HTR-8/SVneo (cell line): ENCODE measurements at regions not wholly inside any gene's neighbourhood (a gene's known extent, or its start where the extent isn't known, plus 50 kb on each side); places are given as distances from the start of the nearest gene placed in this dataset.
"Not testable (repeated sequence)": the region's sequence is repeated elsewhere in the genome, so short reads cannot be mapped to it uniquely, and the experiment has no call there.

ENCODE experiments used
- DNase-seq: peaks from one replicate; pipeline ENCODE4 v3.0.0; 2011; ENCODE audit warnings: low spot score, mixed read lengths; ENCODE audit not compliant: insufficient read length
- FAIRE-seq: peaks from 2 replicates; lab custom pipeline; 2011; peaks lifted over from hg19 to GRCh38; lab: Jason Lieb, UNC

GRCh38 chr6:53446151-53446550 lies 97.4 kb upstream of the ELOVL5 start:
- no peak for FAIRE-seq

GRCh38 chr6:53441761-53442160 lies 93.0 kb upstream of the ELOVL5 start:
- no peak for FAIRE-seq
- no peak for DNase-seq

More at GRCh38 chr6:53446151-53446550, 97.4 kb upstream of the ELOVL5 start:
- no peak for DNase-seq

GRCh38 chr6:53441035-53441493 lies 92.3 kb upstream of the ELOVL5 start:
- no peak for FAIRE-seq
- no peak for DNase-seq

GRCh38 chr6:53440336-53440945 lies 91.7 kb upstream of the ELOVL5 start:
- FAIRE-seq, result no peak

GRCh38 chr6:53439556-53439955 lies 90.8 kb upstream of the ELOVL5 start:
- FAIRE-seq (no peak), DNase-seq (no peak)

More at GRCh38 chr6:53440336-53440945, 91.7 kb upstream of the ELOVL5 start:
- no peak for DNase-seq

- DNase-seq (peak; percentile 78), FAIRE-seq (peak; percentile 23)
These were observed 88.9 kb upstream of the ELOVL5 start for GRCh38 chr6:53437557-53438202.

GRCh38 chr6:53436526-53437303 lies 88.0 kb upstream of the ELOVL5 start:
- no peak for DNase-seq
- no peak for FAIRE-seq

- no peak for FAIRE-seq
These were observed 85.2 kb upstream of the ELOVL5 start for GRCh38 chr6:53433951-53434285.

GRCh38 chr6:53433261-53433950 lies 84.7 kb upstream of the ELOVL5 start:
- DNase-seq, result no peak
- no peak for FAIRE-seq

More at GRCh38 chr6:53433951-53434285, 85.2 kb upstream of the ELOVL5 start:
- no peak for DNase-seq

GRCh38 chr6:53432318-53433161 lies 83.8 kb upstream of the ELOVL5 start:
- FAIRE-seq, result peak; percentile 62
- peak; percentile 60 for DNase-seq

GRCh38 chr6:53431704-53432103 lies 83.0 kb upstream of the ELOVL5 start:
- DNase-seq, result no peak
- no peak for FAIRE-seq

GRCh38 chr6:53429401-53429800 lies 80.7 kb upstream of the ELOVL5 start:
- FAIRE-seq, result no peak
- DNase-seq, result no peak

- FAIRE-seq, result no peak
- DNase-seq, result no peak
These were observed 80.1 kb upstream of the ELOVL5 start for GRCh38 chr6:53428886-53429285.

GRCh38 chr6:53426667-53427270 lies 78.0 kb upstream of the ELOVL5 start:
- DNase-seq (no peak), FAIRE-seq (no peak)

GRCh38 chr6:53426117-53426516 lies 77.4 kb upstream of the ELOVL5 start:
- DNase-seq (no peak), FAIRE-seq (no peak)

GRCh38 chr6:53424976-53425718 lies 76.4 kb upstream of the ELOVL5 start:
- FAIRE-seq, result no peak

GRCh38 chr6:53424300-53424699 lies 75.5 kb upstream of the ELOVL5 start:
- DNase-seq, result no peak
- FAIRE-seq, result no peak

More at GRCh38 chr6:53424976-53425718, 76.4 kb upstream of the ELOVL5 start:
- DNase-seq, result no peak

- not testable (repeated sequence) for DNase-seq, FAIRE-seq
These were observed 74.8 kb upstream of the ELOVL5 start for GRCh38 chr6:53423560-53423959.

GRCh38 chr6:53419026-53419425 lies 70.3 kb upstream of the ELOVL5 start:
- FAIRE-seq (no peak), DNase-seq (no peak)
